Thoracic aorta (tissue), 2 donors: ENCODE measurements at regions not wholly inside any gene's neighbourhood (a gene's known extent, or its start where the extent isn't known, plus 50 kb on each side); places are given as distances from the start of the nearest gene placed in this dataset.

Experiments used
- ATAC-seq: fragments of 150-250 bp; one replicate; pipeline ENCODE4 v1.8.0; 2017; ENCODE audit warnings: low read depth; ENCODE audit not compliant: insufficient number of reproducible peaks, low FRiP score
- DNase-seq: peaks from one replicate; pipeline ENCODE4 v3.0.0-alpha.2; 2020; ENCODE audit warnings: low spot score
- H3K27ac ChIP-seq, 2 donors: fragments of 200-600 bp; sonication (generic); 1 replicate in 1 of 2; 2 replicates in 1 of 2; pipeline ENCODE4 v1.5.1; 2016; ENCODE audit warnings: mild to moderate bottlenecking in 2 of 2, moderate library complexity in 2 of 2
- H3K27me3 ChIP-seq: fragments of 200-600 bp; sonication (generic); replicated peaks from 2 replicates; pipeline ENCODE4 v1.6.0; 2016; ENCODE audit warnings: mild to moderate bottlenecking; ENCODE audit not compliant: insufficient read depth
- H3K36me3 ChIP-seq: fragments of 200-600 bp; sonication (generic); one replicate; pipeline ENCODE4 v1.5.1; 2016
- H3K4me1 ChIP-seq, 2 donors: fragments of 200-600 bp; sonication (generic); 1 replicate in 1 of 2; 2 replicates in 1 of 2; pipeline versions ENCODE4 v1.5.1 to v1.6.0; 2016; ENCODE audit warnings: low read depth in 2 of 2, mild to moderate bottlenecking in 1 of 2; ENCODE audit not compliant: control insufficient read depth in 1 of 2
- H3K4me3 ChIP-seq: fragments of 200-600 bp; sonication (generic); 2 replicates; pipeline ENCODE4 v1.5.1; 2016; ENCODE audit warnings: mild to moderate bottlenecking
- H3K9me3 ChIP-seq: fragments of 200-600 bp; sonication (generic); 2 replicates; pipeline ENCODE4 v1.5.1; 2016
- TF ChIP-seq, protein P1 (sequence below): fragments of 200-600 bp; sonication (generic); IDR thresholded peaks from one replicate; pipeline ENCODE4 v1.5.1; 2019; ENCODE audit warnings: antibody characterized with exemption

DNA sequence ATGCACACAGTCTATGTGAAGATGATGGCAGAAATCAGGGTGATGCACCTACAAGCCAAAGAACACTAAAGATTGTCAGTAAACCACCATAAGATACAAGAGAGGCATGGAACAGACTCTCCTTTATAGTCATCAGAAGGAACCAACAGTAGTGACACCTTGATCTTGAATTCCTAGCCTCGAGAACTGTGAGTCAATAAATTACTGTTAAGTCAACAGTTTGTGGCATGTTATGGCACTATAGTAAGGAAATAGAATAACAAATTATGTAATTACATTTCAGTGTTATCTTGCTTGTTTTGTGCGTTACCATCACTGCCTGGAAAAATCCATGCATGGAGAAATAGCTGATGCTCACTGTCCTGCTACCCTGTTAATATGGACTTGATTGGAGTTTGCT is 110.2 kb upstream of the LRP1B start:
- ATAC-seq, result no peak
- TF ChIP-seq, protein P1, sequence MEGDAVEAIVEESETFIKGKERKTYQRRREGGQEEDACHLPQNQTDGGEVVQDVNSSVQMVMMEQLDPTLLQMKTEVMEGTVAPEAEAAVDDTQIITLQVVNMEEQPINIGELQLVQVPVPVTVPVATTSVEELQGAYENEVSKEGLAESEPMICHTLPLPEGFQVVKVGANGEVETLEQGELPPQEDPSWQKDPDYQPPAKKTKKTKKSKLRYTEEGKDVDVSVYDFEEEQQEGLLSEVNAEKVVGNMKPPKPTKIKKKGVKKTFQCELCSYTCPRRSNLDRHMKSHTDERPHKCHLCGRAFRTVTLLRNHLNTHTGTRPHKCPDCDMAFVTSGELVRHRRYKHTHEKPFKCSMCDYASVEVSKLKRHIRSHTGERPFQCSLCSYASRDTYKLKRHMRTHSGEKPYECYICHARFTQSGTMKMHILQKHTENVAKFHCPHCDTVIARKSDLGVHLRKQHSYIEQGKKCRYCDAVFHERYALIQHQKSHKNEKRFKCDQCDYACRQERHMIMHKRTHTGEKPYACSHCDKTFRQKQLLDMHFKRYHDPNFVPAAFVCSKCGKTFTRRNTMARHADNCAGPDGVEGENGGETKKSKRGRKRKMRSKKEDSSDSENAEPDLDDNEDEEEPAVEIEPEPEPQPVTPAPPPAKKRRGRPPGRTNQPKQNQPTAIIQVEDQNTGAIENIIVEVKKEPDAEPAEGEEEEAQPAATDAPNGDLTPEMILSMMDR, result no peak

DNA sequence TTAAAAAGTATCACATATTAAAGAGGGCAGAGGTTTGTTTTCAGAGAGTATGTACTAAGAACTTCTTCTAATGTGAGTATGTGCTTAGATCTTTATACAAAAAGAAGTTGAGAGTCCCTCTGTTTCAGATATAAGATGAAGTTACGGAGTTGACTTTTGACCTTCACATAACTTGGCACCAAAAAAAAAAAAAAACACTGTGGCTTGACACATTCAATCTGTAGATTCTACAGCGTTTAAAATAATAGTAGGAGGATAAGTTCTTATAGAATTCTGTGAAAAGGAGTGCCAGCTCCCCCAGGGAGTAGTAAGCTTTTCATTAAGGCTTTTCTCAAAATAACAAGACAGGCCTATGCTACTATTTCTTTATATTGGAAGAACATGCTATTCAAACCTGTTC is 105.4 kb upstream of the LRP1B start:
- no peaks in the 10 kb centered on the region for H3K4me1 ChIP-seq
- H3K27me3 ChIP-seq, result no peaks in the 10 kb centered on the region
- ATAC-seq (no peak), DNase-seq (no peak)
- no peak overlapping the region for H3K27ac ChIP-seq
- no peaks in the 10 kb centered on the region for H3K9me3 ChIP-seq
- no peak overlapping the region for H3K4me3 ChIP-seq
- no peaks in the 10 kb centered on the region for H3K36me3 ChIP-seq
- TF ChIP-seq, protein P1, result no peak

More for the DNA sequence above, 110.2 kb upstream of the LRP1B start:
- H3K9me3 ChIP-seq, result no peaks in the 10 kb centered on the region
- no peaks in the 10 kb centered on the region for H3K4me1 ChIP-seq
- no peak overlapping the region for H3K4me3 ChIP-seq
- no peaks in the 10 kb centered on the region for H3K36me3 ChIP-seq
- no peak for DNase-seq
- H3K27me3 ChIP-seq, result no peaks in the 10 kb centered on the region
- H3K27ac ChIP-seq, result no peak overlapping the region

DNA sequence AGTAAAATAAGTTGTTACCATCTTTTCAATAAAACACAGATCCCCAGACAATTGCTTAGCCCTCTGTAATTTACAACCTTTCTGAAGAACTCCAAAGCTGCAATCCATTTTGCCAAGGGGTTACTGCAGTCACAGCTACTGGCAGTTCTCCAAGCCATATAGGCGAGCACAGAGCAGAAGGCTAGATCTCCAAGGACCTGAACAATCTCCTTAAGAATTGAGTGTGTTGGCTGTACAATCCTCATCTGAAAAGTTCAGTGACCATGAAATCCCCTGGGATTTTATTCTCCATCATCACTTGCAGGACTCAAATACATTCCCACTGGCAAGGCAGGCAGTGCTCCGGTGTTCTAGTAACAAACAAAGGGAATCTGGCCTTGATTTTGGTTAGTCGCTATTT is 103.9 kb upstream of the LRP1B start:
- Histone ChIP-seq H3K9me3 (no peaks in the 10 kb centered on the region), H3K4me1 (no peaks in the 10 kb centered on the region), H3K36me3 (no peaks in the 10 kb centered on the region), H3K27ac (no peak overlapping the region), H3K4me3 (no peak overlapping the region), H3K27me3 (no peaks in the 10 kb centered on the region)
- TF ChIP-seq, protein P1, result no peak
- DNase-seq (no peak), ATAC-seq (no peak)

DNA sequence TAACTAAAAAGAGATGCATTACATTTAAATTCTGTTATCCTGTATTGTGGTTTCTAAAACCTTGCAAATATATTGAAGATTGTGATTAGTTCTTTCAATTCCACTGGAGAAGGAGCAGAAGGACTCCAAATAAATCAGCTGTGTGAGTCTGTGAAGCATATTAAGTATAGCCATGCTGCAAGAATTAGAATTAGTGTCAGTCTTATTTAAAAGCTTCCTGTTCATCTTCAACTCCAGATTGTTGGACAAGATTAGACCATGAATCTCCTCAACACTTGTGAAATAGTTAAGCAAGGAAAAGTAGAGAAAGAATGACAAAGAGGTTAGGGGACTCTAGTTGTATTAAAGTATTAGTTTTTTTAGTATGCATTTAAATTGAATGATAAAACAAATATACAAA is 92.5 kb upstream of the LRP1B start:
- Histone ChIP-seq H3K4me1 (no peaks in the 10 kb centered on the region), H3K27me3 (no peaks in the 10 kb centered on the region), H3K4me3 (no peak overlapping the region), H3K27ac (no peak overlapping the region), H3K9me3 (no peaks in the 10 kb centered on the region), H3K36me3 (no peaks in the 10 kb centered on the region)
- DNase-seq (no peak), ATAC-seq (no peak)
- TF ChIP-seq, protein P1, result no peak

DNA sequence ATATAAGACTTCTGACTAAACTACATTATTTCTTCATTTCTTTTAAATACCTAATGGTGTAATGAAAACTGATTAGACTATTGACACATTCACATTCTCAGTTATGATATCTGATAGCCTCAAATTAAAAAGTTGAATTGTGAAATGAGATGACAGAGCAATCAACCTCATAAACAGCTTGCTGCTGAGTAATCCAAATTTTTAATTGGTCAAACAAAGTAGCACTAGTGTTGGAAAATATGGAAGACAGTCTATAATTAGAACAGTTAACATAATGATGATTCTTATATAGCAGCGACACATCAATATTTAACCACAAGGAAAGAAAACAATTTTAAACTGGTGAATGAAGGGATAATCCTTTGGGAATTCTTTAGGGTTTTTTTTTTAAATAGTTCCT is 91.9 kb upstream of the LRP1B start:
- Histone ChIP-seq H3K4me3 (no peak overlapping the region), H3K27me3 (no peaks in the 10 kb centered on the region), H3K9me3 (no peaks in the 10 kb centered on the region), H3K27ac (no peak overlapping the region), H3K36me3 (no peaks in the 10 kb centered on the region), H3K4me1 (no peaks in the 10 kb centered on the region)
- DNase-seq (no peak), ATAC-seq (no peak)
- TF ChIP-seq, protein P1, result no peak
